Stomach (tissue), 8 donors: ENCODE measurements at regions not wholly inside any gene's neighbourhood (a gene's known extent, or its start where the extent isn't known, plus 50 kb on each side); places are given as distances from the start of the nearest gene placed in this dataset.
"Not testable (repeated sequence)": the region's sequence is repeated elsewhere in the genome, so short reads cannot be mapped to it uniquely, and the experiment has no call there.

Experiments used
- DNase-seq, 2 donors: peaks; one replicate each; pipeline versions ENCODE4 v3.0.0 to v3.0.0-alpha.2; 2013 to 2019
- H3K27ac ChIP-seq, 5 donors: fragments of 200-600 bp in 4 of 5; sonication (generic) in 4 of 5; one replicate each; pipeline ENCODE4 v1.5.1; 2013 to 2019; ENCODE audit warnings: mild to moderate bottlenecking in 1 of 5, moderate library complexity in 1 of 5
- H3K27me3 ChIP-seq, 3 donors: fragments of 200-600 bp; sonication (generic); one replicate each; pipeline ENCODE4 v1.5.1; 2017 to 2019; ENCODE audit warnings: mixed run types in 1 of 3
- H3K36me3 ChIP-seq, 4 donors: fragments of 200-600 bp; sonication (generic); 1 replicate in 3 of 4; 2 replicates in 1 of 4; pipeline ENCODE4 v1.5.1; 2016 to 2019
- H3K4me1 ChIP-seq, 4 donors: fragments of 200-600 bp; sonication (generic); one replicate each; pipeline ENCODE4 v1.5.1; 2016 to 2019
- H3K4me3 ChIP-seq, 4 donors: fragments of 200-600 bp; sonication (generic) in 3 of 4; one replicate each; pipeline ENCODE4 v1.5.1; 2016 to 2019; ENCODE audit warnings: mild to moderate bottlenecking in 1 of 4
- H3K9me3 ChIP-seq, 4 donors: fragments of 200-600 bp; sonication (generic); one replicate each; pipeline ENCODE4 v1.5.1; 2016 to 2019
- CTCF ChIP-seq, 7 experiments: fragments of 450-650 bp in 4 of 7; fragments of 200-600 bp in 3 of 7; sonication (generic) in 3 of 7; IDR thresholded peaks; one replicate each; pipeline ENCODE4 v1.5.1; 2016 to 2019; ENCODE audit warnings: antibody characterized with exemption in 7 of 7, control low read depth in 2 of 7, mild to moderate bottlenecking in 1 of 7
- EP300 ChIP-seq: sonication (generic); formaldehyde crosslinking; IDR thresholded peaks from one replicate; pipeline ENCODE4 v1.6.1; 2017; ENCODE audit warnings: antibody characterized with exemption
- POLR2A ChIP-seq, 4 donors: fragments of 450-650 bp; IDR thresholded peaks; one replicate each; pipeline ENCODE4 v1.6.1; 2016; ENCODE audit warnings: antibody characterized with exemption in 4 of 4, control low read depth in 2 of 4, mild to moderate bottlenecking in 1 of 4, moderate library complexity in 1 of 4
- POLR2AphosphoS5 ChIP-seq, 3 donors: sonication (generic); formaldehyde crosslinking; IDR thresholded peaks; one replicate each; pipeline ENCODE4 v1.6.1; 2016; ENCODE audit warnings: antibody characterized with exemption in 3 of 3
- WGBS, 5 donors: extraction: QIAGEN DNeasy Blood & Tissue Kit in 3 of 5; methylation state at CpG; one replicate each; pipeline versions ENCODE4 v1.1.5 to v1.1.7; 2013 to 2018; 5-methylcytosine and 5-hydroxymethylcytosine counted together
- intact Hi-C: fragments of 100-400 bp; cut with DNase I; formaldehyde crosslinking; loops from one replicate; pipeline ENCODE4 v1.15.1; 2023; ENCODE audit warnings: low total_unique reads
- donor health status: healthy with polysubstance abuse.
- donor health status: Bipolar disorder and iron deficiency.
- donor health status: healthy.

- Histone ChIP-seq H3K36me3 (no peaks in the 10 kb centered on the region), H3K4me1 (no peaks in the 10 kb centered on the region), H3K4me3 (no peak overlapping the region), H3K27me3 (no peaks in the 10 kb centered on the region), H3K9me3 (no peaks in the 10 kb centered on the region), H3K27ac (no peak overlapping the region)
- no peak for TF ChIP-seq EP300
- no peak for TF ChIP-seq POLR2AphosphoS5 (IDR thresholded peaks at IDR 0.05)
- TF ChIP-seq CTCF (IDR thresholded peaks at IDR 0.05): no peak
- TF ChIP-seq POLR2A (IDR thresholded peaks at IDR 0.05): no peak
- intact Hi-C loops: no loop called here
- no peak for DNase-seq
- 86 to 99% (median 97%) methylated on average over 2 of the region's 2 CpGs for WGBS, 5 donors
Observed at GRCh38 chr7:17108049-17108584, 190.3 kb upstream of the AHR start.

GRCh38 chr7:17109020-17109419, 189.4 kb upstream of the AHR start:
- 21 to 48% (median 25%) methylated on average over 2 of the region's 2 CpGs for WGBS, 5 donors
- intact Hi-C loops: no loop called here

GRCh38 chr7:17113770-17114169, 184.7 kb upstream of the AHR start:
- DNase-seq, H3K9me3 ChIP-seq, H3K4me3 ChIP-seq, H3K27ac ChIP-seq, H3K36me3 ChIP-seq, H3K4me1 ChIP-seq, H3K27me3 ChIP-seq, intact Hi-C loops: not testable (repeated sequence)
- WGBS, 5 donors: 92 to 98% (median 97%) methylated on average over 2 of the region's 2 CpGs

More at GRCh38 chr7:17109020-17109419, 189.4 kb upstream of the AHR start:
- no peak overlapping the region for H3K27ac ChIP-seq
- H3K36me3 ChIP-seq: no peaks in the 10 kb centered on the region
- H3K4me1 ChIP-seq: no peaks in the 10 kb centered on the region
- no peaks in the 10 kb centered on the region for H3K9me3 ChIP-seq
- no peak for DNase-seq
- TF ChIP-seq EP300: no peak
- no peak overlapping the region for H3K4me3 ChIP-seq
- no peaks in the 10 kb centered on the region for H3K27me3 ChIP-seq

- 48 to 78% (median 54%) methylated on average over 3 of the region's 3 CpGs for WGBS, 5 donors
- H3K4me1 ChIP-seq: no peaks in the 10 kb centered on the region
- no peak overlapping the region for H3K27ac ChIP-seq
- DNase-seq: no peak
- H3K9me3 ChIP-seq: no peaks in the 10 kb centered on the region
- TF ChIP-seq POLR2A (IDR thresholded peaks at IDR 0.05) (no peak), EP300 (no peak)
- no peaks in the 10 kb centered on the region for H3K36me3 ChIP-seq
- intact Hi-C loops: no loop called here
- no peak overlapping the region for H3K4me3 ChIP-seq
- H3K27me3 ChIP-seq: no peaks in the 10 kb centered on the region
Observed at GRCh38 chr7:17118412-17118811, 180.0 kb upstream of the AHR start.

- Histone ChIP-seq H3K36me3 (no peaks in the 10 kb centered on the region), H3K27me3 (no peaks in the 10 kb centered on the region), H3K4me1 (no peaks in the 10 kb centered on the region), H3K4me3 (no peak overlapping the region), H3K9me3 (no peaks in the 10 kb centered on the region), H3K27ac (no peak overlapping the region)
- TF ChIP-seq EP300 (no peak), POLR2A (IDR thresholded peaks at IDR 0.05) (no peak), CTCF (IDR thresholded peaks at IDR 0.05) (no peak), POLR2AphosphoS5 (IDR thresholded peaks at IDR 0.05) (no peak)
- DNase-seq: no peak
- intact Hi-C loops: no loop called here
- WGBS, 5 donors: 58 to 97% (median 94%) methylated on average over 2 of the region's 2 CpGs
Observed at GRCh38 chr7:17120756-17121155, 177.7 kb upstream of the AHR start.

GRCh38 chr7:17121671-17122070, 176.8 kb upstream of the AHR start:
- Histone ChIP-seq H3K27me3 (no peaks in the 10 kb centered on the region), H3K27ac (no peak overlapping the region), H3K4me3 (no peak overlapping the region), H3K36me3 (no peaks in the 10 kb centered on the region), H3K9me3 (no peaks in the 10 kb centered on the region), H3K4me1 (no peaks in the 10 kb centered on the region)
- DNase-seq: no peak
- TF ChIP-seq POLR2A (IDR thresholded peaks at IDR 0.05): no peak
- TF ChIP-seq POLR2AphosphoS5 (IDR thresholded peaks at IDR 0.05): no peak
- TF ChIP-seq EP300: no peak
- TF ChIP-seq CTCF (IDR thresholded peaks at IDR 0.05): no peak
- WGBS, 5 donors: 91 to 100% (median 92%) methylated on average over 1 of the region's 1 CpG
- intact Hi-C loops: no loop called here
